HG02970 (cell line): ENCODE measurements at regions not wholly inside any gene's neighbourhood (a gene's known extent, or its start where the extent isn't known, plus 50 kb on each side); places are given as distances from the start of the nearest gene placed in this dataset.

Experiments
- ATAC-seq: cut with Tn5 transposase; IDR thresholded peaks from one replicate; pipeline ENCODE4 v1.9.1; 2021; ENCODE audit warnings: mild to moderate bottlenecking, moderate library complexity, moderate number of reproducible peaks; ENCODE audit not compliant: unreplicated experiment, low FRiP score

DNA sequence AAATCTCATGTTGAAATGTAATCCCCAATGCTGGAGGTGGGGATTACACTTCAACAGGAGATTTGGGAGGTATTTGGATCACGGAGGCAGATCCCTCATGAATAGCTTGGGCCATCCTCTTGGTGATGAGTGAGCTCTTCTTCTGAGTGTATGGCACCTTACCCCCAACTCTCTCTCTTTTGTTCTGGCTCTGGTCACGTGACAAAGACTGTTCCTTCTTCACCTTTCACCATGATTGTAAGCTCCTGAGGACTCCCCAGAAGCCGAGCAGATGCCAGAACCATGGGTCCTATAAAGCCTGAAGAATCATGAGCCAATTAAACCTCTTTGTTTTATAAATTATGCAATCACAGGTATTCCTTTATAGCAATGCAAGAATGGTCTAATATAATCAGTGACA is 684.2 kb downstream of the LIG4 start:
- ATAC-seq = no peak

DNA sequence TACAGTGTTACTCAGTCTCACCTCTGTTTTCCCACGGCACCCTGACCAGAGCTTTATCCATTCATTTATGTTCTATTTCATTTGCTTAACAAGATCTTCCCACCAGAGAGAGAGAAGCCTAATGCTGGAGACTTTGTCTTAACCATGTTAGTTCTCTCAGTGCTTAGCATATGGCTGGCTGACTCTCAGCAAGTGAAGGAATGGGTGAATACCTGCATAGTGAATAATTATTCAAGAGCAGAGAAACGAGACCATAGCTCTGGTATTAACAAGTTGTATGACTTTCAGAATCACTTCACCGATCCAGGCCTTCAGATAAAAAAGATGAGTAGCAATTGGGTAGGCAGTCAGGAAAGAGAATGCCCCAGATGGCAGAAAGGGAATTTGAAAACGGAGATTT is 686.3 kb downstream of the LIG4 start:
- ATAC-seq = no peak

DNA sequence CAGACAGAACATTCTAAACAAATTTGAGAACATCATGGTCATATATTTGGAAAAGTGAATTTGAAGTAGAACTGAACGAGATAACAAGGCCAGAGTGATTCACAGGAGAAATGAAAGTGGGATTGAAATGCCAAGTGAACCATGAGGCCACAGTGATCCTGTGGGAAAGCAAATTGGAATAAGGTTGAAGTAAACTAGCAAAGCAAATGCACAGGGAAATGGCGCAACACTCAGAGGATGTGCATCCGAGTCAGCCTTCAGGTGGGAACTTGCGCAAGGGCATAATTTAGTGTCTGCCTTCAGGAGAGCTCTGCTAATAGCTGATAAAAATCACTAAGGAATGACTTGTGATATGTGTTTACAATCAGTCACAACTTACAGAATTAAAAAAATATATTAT is 696.6 kb downstream of the LIG4 start:
- no peak for ATAC-seq

DNA sequence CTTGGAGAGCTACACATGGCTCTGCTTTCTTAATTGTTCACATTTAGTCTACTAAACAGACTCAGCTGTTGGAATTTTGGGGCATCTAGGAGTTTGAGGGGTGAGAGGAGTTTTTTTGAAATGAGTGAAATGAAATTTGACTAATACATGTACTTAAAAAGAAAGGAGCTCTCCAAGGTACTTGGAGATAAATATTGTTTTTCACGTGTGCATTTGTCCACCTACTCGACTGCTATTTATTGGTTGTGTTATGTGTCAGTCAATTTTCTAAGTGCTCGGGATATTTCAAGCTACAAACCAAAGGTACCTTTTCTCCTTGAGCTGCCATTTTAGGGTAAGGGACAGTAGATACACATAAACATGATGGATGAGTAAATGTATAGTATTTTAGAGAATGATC is 697.0 kb downstream of the LIG4 start:
- no peak for ATAC-seq

DNA sequence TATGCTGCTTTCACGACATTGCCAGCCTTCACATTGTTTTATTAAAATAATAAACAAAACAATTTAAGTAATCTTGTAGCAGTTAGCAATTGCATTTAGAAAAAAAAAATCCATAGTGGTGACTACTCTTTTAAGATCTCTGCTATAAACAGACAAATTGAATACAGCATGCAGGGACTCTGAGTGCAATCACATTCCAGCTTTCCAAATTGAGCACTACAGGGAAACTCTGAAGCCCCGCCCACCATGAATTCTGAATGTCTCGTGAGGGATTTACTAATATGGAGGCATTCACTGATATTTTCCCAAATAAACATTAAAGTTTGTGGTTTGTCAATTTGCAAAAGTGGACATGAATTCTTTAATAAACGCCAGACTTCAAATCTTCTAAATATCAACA is 698.8 kb downstream of the LIG4 start:
- ATAC-seq = no peak

DNA sequence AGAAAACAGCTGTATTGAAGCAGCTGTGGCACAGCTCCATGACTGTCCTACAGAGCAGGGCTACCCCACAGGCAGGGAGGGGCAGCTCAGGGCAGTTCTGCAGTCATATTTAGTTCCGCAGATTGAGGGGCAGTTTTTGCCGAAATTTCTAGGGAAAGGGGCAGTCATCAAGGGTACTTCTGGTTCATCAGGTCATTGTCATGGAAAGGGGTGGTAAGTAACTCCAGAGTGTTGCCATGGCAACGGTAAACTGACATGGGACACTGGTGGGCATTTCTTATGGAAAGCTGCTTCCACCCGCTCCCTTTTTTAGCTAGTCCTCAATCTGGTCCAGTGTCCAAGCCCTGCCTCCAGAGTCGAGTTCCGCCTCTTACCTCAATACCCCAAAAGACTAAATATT is 702.8 kb downstream of the LIG4 start:
- ATAC-seq = no peak

DNA sequence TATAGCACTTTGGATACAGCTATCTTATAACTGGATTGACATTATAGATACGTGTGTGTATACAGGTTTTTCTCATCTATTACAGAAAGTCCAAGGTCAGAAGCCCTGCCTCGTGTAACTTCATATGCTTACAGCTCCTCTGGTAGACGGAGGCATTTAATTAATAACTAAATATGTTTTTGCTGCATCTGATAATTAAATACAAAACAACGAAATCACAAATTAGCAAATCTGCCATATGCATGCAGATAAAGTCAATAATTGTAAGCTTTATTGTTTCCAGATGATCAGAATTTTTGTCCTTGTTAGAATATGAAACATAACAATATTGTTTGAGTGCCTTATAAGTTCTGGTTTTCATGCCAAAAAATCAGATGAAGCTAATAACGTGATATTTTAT is 717.7 kb downstream of the LIG4 start:
- no peak for ATAC-seq

DNA sequence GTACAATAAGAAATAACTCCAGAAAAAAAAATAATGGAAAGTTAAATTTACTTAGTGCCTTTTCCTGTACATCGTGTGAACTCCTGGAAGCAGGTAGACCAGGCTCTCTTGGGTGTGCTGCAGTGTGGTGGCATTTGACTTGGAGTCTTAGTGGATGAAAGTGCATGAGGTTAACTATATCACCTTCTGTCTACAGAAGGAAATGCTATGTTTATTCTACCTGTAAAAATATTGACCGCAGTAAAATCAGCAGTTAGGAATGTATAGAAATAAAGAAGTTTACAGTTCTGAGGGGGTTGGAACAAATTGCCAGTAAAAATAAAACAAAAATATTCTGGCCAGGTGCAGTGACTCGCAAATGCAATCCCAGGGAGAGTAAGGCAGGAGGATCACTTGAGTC is 722.1 kb downstream of the LIG4 start:
- ATAC-seq = no peak

DNA sequence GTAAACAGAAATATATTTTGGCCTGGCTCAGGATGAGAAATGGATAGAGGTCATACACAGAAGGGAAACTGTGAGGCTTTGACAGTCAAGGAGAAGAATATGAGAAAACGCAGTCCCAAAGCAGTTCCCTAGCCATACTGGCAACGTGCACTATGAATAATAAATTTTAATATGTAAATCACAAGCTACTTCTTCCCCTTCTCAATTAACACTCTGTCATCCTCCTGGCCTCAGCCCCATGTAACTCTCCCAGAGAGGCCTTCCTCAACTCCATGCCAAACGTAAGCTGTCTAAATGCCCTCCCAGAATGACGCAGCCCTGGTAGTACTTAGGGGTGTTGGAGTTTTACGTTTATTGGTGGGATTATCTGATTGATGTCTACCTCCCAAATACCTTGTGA is 732.6 kb downstream of the LIG4 start:
- ATAC-seq = no peak

DNA sequence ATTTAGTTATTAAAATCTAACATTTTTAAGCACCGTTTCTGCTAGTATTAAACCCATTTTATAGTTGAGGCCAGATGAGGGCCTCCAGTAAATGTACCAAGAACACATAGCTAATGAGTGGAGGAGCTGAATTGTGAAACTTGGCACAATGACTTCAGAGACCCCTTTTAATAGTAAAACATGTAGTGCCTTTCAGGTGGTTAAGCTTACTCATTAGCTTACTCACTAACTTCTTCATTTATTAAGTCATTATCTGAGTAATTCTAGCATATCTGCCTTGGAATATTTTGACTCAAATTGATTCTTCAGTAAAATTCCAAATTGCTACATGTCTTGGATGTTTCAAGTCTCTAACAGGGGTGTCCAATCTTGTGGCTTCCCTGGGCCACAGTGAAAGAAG is 735.2 kb downstream of the LIG4 start:
- ATAC-seq = no peak

DNA sequence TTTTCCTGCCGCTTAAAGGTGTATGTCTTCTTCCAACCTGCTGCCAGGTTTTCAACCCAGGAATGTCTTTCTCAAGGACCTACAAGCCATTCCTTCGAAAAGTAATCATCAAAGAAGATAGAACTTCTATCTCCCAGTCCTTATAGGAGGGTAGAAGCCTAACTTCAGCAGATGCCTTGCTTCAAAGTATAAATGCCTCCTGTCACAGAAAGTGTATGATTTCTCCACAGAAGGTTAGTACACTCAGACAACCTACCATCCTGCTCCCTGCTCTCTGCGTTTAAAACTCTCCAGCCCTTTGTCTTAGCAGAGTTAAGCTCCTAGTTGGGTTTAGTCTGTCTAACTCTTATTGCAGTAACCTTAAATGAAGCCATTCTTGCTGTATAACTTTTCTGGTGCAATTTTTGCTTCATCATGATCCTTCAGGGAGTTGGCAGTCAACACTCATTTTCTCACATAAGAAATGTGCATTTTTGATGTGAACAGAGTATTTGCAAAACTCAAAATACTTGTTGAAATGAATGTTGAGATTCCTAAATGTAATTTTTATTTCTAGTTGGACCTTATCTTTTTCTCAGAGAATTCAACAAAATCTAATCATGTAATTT is 737.5 kb downstream of the LIG4 start:
- no peak for ATAC-seq

DNA sequence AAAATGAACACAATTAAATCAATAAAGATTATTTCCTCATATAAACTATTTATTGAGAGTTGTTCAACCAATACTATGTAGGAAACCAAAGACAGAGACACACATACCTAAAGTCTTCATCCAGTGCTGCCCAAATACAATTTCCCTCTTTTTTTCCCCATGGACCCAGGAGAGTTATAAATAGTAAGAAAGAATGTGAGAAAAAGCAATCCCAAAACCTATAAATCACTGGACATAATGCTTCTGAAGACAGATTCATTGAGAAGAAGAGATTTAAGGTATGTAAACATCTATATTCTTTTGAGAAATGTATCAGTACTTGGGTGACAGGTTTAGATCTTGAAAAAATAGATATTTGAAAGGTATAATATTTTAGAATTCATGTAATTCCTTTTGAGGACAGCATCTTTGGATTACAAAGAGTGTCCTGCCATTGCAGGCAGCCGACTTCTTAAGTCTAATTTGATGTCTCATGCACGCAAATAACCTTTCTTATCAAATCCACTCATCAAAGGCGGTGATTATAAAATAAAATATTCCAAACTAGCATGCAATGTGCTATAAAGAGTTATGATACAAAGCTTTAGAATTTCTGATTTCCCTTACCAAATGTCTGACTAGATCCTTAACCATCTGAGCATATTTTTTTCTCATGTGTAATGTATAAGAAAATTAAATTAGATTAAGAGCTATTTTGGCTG is 739.4 kb downstream of the LIG4 start:
- ATAC-seq = no peak

DNA sequence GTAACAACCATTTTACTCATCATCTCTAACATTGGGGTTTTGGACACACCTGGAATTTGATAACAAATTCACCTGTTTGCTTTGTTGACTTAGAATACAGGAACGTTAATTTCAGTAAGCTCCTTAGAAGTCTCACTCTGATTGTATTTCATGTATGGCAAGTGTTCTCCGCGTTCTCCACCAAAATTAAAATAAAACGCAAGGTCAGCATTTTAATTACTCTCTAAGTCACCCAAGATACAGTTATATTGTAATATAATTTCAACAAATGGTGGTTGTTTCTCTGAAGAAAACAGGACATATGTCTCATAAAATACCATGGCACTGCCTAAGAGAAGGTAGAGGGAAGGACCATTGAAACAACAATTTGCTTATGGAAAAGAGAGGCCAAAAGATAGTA is 742.1 kb downstream of the LIG4 start:
- no peak for ATAC-seq

DNA sequence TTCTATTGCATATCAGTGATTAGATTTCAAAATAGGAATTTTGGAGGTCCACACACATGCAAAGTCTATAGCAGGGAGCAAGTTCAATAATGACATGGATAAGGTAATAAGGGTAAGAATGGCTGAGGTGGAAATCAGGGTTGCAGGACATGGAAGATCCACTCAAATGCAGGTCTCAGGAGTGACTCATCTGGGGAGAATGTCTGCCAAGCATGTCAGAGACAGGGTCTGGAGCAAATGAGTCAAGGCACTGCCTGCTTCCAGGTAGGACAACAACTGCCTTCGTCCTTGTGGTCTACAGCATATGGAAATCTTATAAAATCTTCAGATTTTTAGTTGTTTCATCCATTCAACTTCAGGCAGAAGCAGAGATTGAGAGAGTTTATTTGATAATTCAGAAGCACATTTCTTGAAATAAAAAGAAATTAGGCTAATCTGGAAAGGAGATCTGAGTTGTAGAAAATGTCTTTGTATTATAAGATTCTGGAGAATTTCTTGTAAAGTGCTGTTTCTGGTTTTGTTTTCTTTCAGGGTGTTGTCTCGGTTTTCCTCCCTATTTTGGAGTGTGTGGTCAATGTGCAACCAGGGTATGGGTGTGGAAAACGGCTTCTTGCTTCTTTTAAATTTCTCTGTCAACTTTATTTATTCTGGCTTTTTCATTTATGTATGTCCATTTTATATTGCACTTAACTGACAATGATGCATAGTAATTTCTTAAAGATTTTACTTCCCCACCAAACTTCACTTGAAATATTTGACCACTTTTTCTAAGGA is 748.8 kb downstream of the LIG4 start:
- ATAC-seq = no peak

DNA sequence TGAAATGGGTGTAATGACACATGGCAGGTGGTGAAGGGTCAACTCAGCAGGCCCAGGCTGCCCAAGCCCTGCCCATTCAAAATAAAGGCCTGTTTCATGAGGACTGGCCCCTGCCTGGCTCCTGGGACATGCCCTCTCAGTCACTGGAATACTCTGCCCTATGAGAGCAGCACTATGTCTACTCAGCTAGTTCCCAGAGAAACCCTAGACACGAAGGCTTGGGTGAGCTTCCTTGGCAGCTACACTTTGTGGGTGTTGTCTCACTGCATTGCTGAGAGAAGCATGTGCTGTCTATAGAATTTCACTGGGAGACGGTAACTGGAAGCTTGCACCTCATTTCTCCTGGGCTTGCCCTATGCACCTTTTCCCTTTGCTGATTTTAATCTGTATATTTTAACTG is 752.8 kb downstream of the LIG4 start:
- no peak for ATAC-seq

DNA sequence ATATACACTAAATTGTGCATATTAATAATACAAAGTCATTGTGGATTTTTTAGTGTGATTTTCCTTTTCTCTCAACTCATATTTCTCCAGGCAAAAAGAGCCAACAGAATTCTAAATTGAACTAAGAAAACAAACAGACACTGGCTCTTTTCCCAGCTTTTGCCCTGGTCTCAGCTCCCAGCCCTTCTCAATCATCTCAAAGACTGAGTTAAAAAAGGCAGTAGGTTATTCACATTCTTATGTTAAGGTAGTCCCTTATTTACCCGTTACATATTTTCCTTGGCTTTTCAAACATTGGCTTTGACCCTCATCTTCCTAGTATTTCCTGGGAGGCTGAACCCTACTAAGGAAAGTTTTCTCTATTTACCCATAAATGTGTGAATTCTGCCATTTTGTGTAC is 753.6 kb downstream of the LIG4 start:
- ATAC-seq = no peak

DNA sequence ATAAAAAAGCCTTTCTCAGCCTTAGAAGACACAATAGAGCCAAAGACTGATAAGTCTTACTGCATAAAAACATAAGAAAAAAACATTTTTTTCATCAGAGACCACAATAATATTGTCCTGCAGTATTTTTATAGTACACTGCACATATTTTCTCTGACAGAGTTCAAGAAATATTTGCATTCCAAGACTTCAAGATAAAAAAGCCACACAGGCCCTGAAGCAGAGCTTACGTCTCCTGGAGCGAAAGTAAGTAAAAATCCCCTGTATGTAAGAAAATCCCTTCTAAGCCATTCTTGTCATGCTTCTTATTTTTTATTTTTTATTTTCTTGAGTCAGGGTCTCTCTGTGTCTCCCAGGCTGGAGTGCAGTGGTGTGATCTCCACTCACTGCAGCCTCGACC is 755.9 kb downstream of the LIG4 start:
- no peak for ATAC-seq

DNA sequence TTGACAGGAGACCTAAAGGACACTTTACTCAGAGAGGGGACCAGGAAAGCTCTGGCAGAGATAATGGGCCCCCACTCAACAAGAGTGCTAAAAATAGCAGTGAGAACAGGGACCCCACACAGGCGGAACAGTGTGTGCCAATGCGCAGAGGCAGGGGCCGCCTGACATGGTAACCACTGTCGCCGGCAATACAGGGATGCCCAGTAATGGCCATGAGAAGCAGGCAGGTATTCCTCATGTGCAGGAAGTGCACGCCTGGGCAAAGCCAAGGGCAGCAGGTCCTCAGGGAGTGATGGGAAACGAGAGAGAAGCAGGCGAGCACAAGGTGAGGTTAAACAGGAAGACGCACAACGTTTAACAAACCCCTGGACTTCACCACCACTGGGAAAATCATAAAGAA is 757.1 kb downstream of the LIG4 start:
- no peak for ATAC-seq

DNA sequence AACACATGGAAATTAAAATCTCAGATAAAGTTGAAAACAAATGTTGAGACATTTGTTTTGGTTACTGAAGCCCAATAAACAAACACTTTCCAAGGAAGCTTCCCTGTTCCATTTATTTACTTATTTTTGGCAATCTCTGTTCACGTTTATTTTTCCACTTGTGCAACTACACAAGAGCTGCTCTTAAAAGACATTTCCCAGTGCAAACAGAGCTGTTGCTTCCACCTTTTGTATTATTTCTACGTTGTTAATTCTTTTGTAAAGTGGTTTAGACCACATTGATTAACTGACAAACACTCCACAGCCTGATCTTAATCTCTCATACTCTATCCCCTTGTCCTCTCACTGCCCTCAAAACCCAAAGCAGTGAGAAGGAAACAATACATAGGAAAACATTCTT is 757.6 kb downstream of the LIG4 start:
- no peak for ATAC-seq

DNA sequence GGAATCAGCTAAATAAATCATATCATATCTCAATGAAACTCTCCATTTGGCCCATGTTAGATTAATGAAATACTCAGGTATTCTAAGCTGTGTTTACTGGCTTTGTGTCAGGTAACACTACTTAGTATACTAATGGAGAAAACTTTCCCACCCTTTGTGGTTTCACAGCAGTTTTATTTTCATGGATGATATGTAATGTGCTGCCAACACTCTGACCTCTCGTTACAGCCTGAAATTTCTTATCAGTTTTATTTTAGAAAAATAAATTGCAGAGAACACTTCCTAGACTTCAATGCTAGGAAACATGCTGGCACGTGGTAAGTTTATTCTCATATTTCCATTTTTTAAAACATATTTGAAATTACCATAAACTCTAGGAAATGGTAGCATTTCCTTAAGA is 758.9 kb downstream of the LIG4 start:
- ATAC-seq = no peak

DNA sequence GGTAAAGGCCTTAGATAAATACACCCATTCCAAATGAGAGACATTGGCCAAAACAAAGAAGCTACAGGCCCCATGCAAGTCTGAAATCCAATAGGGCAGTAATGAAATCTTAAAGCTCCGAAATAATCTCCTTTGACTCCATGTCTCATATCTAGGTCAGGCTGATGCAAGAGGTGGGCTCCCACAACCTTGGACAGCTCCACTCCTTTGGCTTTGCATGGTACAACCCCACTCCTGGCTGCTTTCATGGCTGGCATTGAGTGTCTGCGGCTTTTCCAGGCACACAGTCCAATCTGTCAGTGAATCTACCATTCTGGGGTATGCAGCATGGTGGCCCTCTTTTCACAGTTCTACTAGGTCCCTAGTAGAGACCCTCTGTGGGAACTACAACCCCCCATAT is 762.5 kb downstream of the LIG4 start:
- ATAC-seq = no peak

DNA sequence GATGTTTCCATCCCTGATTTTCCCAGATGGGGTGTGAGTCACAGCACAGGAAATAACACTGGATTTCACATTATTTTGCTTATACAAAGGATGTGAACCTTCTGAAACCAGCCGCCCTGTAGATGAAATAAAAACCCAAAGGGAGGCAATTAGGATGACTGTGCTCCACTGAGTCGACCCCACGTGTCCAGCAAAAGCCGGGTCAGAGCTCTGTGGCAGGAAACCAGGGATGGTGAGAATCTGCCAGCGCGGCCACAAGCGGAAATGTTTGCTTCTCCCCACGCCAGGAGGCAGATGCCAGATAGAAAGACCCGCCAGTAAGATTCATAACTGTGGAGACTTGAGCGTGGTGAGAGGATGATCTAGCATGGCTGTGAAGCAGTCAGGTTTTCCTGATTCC is 764.4 kb downstream of the LIG4 start:
- no peak for ATAC-seq
